Type B pancreatic cell (in vitro differentiated cells): ENCODE measurements at regions not wholly inside any gene's neighbourhood (a gene's known extent, or its start where the extent isn't known, plus 50 kb on each side); places are given as distances from the start of the nearest gene placed in this dataset.

Experiments used
- DNase-seq: peaks from one replicate; pipeline ENCODE4 v3.0.0; 2021; ENCODE audit warnings: mixed read lengths; ENCODE audit not compliant: unreplicated experiment; ENCODE audit errors: extremely low spot score
- H3K27ac Mint-ChIP-seq: 2 replicates; pipeline ENCODE4 v1.8.0; 2021; ENCODE audit warnings: mild to moderate bottlenecking, mixed read lengths
- H3K27me3 Mint-ChIP-seq: 2 replicates; pipeline ENCODE4 v1.8.0; 2021; ENCODE audit warnings: mixed read lengths
- H3K36me3 Mint-ChIP-seq: 2 replicates; pipeline ENCODE4 v1.8.0; 2021; ENCODE audit warnings: mixed read lengths
- H3K4me1 Mint-ChIP-seq: one replicate; pipeline ENCODE4 v1.8.0; 2021; ENCODE audit warnings: mixed read lengths; ENCODE audit not compliant: unreplicated experiment
- H3K4me3 Mint-ChIP-seq: 2 replicates; pipeline ENCODE4 v1.8.0; 2021; ENCODE audit warnings: mild to moderate bottlenecking, mixed read lengths
- H3K9me3 Mint-ChIP-seq: 2 replicates; pipeline ENCODE4 v1.8.0; 2021; ENCODE audit warnings: mixed read lengths
- CTCF ChIP-seq: fragments of 200-600 bp; sonication (generic); conservative IDR thresholded peaks from 2 replicates; pipeline ENCODE4 v1.5.0; 2021; ENCODE audit warnings: antibody characterized with exemption, mild to moderate bottlenecking

- Mint-ChIP-seq H3K36me3 (no peaks in the 10 kb centered on the region), H3K27ac (no peak overlapping the region), H3K4me3 (no peak overlapping the region), H3K27me3 (no peaks in the 10 kb centered on the region), H3K9me3 (no peaks in the 10 kb centered on the region), H3K4me1 (no peaks in the 10 kb centered on the region)
- no peak for DNase-seq
- TF ChIP-seq CTCF = no peak
Observed at GRCh38 chr2:195413944-195414343, 243.1 kb upstream of the SLC39A10 start.

- H3K9me3 Mint-ChIP-seq = no peaks in the 10 kb centered on the region
- no peaks in the 10 kb centered on the region for H3K27me3 Mint-ChIP-seq
- H3K4me1 Mint-ChIP-seq = peaks cover 3% of the 10 kb centered on the region
- H3K36me3 Mint-ChIP-seq = no peaks in the 10 kb centered on the region
- H3K4me3 Mint-ChIP-seq = no peak overlapping the region
- TF ChIP-seq CTCF = no peak
- DNase-seq = no peak
- no peak overlapping the region for H3K27ac Mint-ChIP-seq
Observed at GRCh38 chr2:195413422-195413821, 243.6 kb upstream of the SLC39A10 start.

- TF ChIP-seq CTCF = no peak
- no peaks in the 10 kb centered on the region for H3K27me3 Mint-ChIP-seq
- H3K27ac Mint-ChIP-seq = no peak overlapping the region
- peaks cover 6% of the 10 kb centered on the region for H3K4me1 Mint-ChIP-seq
- H3K36me3 Mint-ChIP-seq = no peaks in the 10 kb centered on the region
- no peak for DNase-seq
- no peaks in the 10 kb centered on the region for H3K9me3 Mint-ChIP-seq
- no peak overlapping the region for H3K4me3 Mint-ChIP-seq
Observed at GRCh38 chr2:195411219-195411687, 245.8 kb upstream of the SLC39A10 start.

- DNase-seq = no peak
- peaks cover 6% of the 10 kb centered on the region for H3K4me1 Mint-ChIP-seq
- no peak overlapping the region for H3K27ac Mint-ChIP-seq
- no peaks in the 10 kb centered on the region for H3K9me3 Mint-ChIP-seq
- H3K4me3 Mint-ChIP-seq = no peak overlapping the region
- no peaks in the 10 kb centered on the region for H3K27me3 Mint-ChIP-seq
- H3K36me3 Mint-ChIP-seq = no peaks in the 10 kb centered on the region
- TF ChIP-seq CTCF = no peak
Observed at GRCh38 chr2:195410074-195410671, 246.9 kb upstream of the SLC39A10 start.

- no peak for DNase-seq
- Mint-ChIP-seq H3K4me3 (no peak overlapping the region), H3K9me3 (no peaks in the 10 kb centered on the region), H3K4me1 (peaks cover 6% of the 10 kb centered on the region), H3K27me3 (no peaks in the 10 kb centered on the region), H3K27ac (no peak overlapping the region), H3K36me3 (no peaks in the 10 kb centered on the region)
- no peak for TF ChIP-seq CTCF
Observed at GRCh38 chr2:195408811-195409210, 248.2 kb upstream of the SLC39A10 start.

GRCh38 chr2:195408196-195408595 is 248.8 kb upstream of the SLC39A10 start:
- H3K27ac Mint-ChIP-seq = no peak overlapping the region
- DNase-seq = no peak
- H3K9me3 Mint-ChIP-seq = no peaks in the 10 kb centered on the region
- no peaks in the 10 kb centered on the region for H3K27me3 Mint-ChIP-seq
- H3K4me3 Mint-ChIP-seq = no peak overlapping the region
- no peak for TF ChIP-seq CTCF
- no peaks in the 10 kb centered on the region for H3K36me3 Mint-ChIP-seq
- peaks cover 6% of the 10 kb centered on the region for H3K4me1 Mint-ChIP-seq
